ENCODE measurements at regions not wholly inside any gene's neighbourhood (a gene's known extent, or its start where the extent isn't known, plus 50 kb on each side); places are given as distances from the start of the nearest gene placed in this dataset.

DNA sequence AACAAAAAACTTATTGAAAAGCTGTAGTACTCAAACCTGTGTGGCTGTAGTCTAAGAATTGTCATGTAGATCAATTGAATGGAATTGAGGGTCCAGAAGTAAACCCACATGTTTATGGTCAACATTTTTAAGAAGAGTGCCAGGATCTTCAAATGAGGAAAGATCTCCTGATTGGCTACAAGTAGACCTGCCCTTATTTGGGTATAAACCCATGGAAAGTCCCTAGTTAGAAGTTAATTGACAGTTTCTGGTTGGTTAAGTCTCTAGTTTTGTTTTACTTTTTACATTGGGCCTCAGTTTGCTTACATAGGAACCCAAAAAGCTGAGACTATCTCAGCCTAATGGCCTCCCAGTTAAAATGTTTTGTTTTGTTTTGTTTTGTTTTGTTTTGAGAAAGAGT is 91.9 kb upstream of the RESF1 start:
- H3K27me3 ChIP-seq (ENCODE audit: control insufficient read depth, extremely low read depth, insufficient read depth, low read length), result no peaks in the 10 kb centered on the region
- no peak overlapping the region for H2AFZ ChIP-seq (ENCODE audit: control insufficient read depth, low read length)
- H3K79me2 ChIP-seq (ENCODE audit: control insufficient read depth, insufficient read depth, low read length), result no peaks in the 10 kb centered on the region
- no peak for DNase-seq (ENCODE audit: low read depth, low spot score)
- H3K9me1 ChIP-seq (ENCODE audit: control insufficient read depth, extremely low read depth, insufficient read depth, low read length), result no peaks in the 10 kb centered on the region
- no peaks in the 10 kb centered on the region for H3K36me3 ChIP-seq (ENCODE audit: control insufficient read depth in 2 of 2, extremely low read depth in 1 of 2, insufficient read depth in 2 of 2, low read length in 2 of 2)
- H3K4me2 ChIP-seq (ENCODE audit: control insufficient read depth, extremely low read depth, insufficient read depth, low read depth, low read length), result no peak overlapping the region
- H3K9ac ChIP-seq (ENCODE audit: control insufficient read depth, extremely low read depth, insufficient read depth, low read length), result no peak overlapping the region
- H3K9me3 ChIP-seq (ENCODE audit: control insufficient read depth, low read depth, low read length), result no peaks in the 10 kb centered on the region
- no peak overlapping the region for H3K4me3 ChIP-seq (ENCODE audit: control insufficient read depth in 2 of 3, extremely low read depth in 1 of 3, insufficient read depth in 2 of 3, low read depth in 1 of 3, low read length in 3 of 3)
- TF ChIP-seq, protein P1, sequence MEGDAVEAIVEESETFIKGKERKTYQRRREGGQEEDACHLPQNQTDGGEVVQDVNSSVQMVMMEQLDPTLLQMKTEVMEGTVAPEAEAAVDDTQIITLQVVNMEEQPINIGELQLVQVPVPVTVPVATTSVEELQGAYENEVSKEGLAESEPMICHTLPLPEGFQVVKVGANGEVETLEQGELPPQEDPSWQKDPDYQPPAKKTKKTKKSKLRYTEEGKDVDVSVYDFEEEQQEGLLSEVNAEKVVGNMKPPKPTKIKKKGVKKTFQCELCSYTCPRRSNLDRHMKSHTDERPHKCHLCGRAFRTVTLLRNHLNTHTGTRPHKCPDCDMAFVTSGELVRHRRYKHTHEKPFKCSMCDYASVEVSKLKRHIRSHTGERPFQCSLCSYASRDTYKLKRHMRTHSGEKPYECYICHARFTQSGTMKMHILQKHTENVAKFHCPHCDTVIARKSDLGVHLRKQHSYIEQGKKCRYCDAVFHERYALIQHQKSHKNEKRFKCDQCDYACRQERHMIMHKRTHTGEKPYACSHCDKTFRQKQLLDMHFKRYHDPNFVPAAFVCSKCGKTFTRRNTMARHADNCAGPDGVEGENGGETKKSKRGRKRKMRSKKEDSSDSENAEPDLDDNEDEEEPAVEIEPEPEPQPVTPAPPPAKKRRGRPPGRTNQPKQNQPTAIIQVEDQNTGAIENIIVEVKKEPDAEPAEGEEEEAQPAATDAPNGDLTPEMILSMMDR (optimal IDR thresholded peaks at IDR 0.05 in 1 of 3, IDR thresholded peaks at IDR 0.05 in 1 of 3, conservative IDR thresholded peaks at IDR 0.05 in 1 of 3; ENCODE audit: extremely low read depth in 1 of 3, insufficient read depth in 2 of 3, low read length in 3 of 3), result no peak
- no peak for TF ChIP-seq EZH2 (IDR thresholded peaks at IDR 0.05; ENCODE audit: low read length)
- no peak overlapping the region for H3K27ac ChIP-seq (ENCODE audit: control insufficient read depth, insufficient read depth, low read length)
- no peaks in the 10 kb centered on the region for H3K4me1 ChIP-seq (ENCODE audit: control insufficient read depth, extremely low read depth, insufficient read depth, low read length)
- no peak for FAIRE-seq
- dilution Hi-C loops (cut with MboI; ENCODE audit: extremely low pct_ligation_motif_present, low sequenced_read_pairs), result no loop called here
- H4K20me1 ChIP-seq (ENCODE audit: control insufficient read depth, extremely low read depth, insufficient read depth, low read length), result no peaks in the 10 kb centered on the region

DNA sequence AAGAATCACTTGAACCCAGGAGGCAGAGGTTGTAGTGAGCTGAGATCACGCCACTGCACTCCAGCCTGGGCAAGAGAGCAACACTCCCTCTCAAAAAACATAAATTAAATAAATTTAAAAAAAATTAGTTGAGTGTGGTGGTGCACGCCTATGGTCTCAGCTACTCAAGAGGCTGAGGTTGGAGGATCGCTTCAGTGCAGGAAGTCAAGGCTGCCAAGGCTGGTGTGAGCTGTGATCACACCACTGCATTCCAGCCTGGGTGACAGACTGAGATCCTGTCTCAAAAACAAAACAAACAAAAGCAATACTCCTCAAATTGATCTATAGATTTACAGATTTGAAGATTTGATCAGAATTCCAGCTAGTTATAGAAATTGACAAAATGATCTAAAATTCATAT is 92.7 kb upstream of the RESF1 start:
- TF ChIP-seq EZH2 (IDR thresholded peaks at IDR 0.05; ENCODE audit: low read length), result no peak
- TF ChIP-seq, protein P1 (optimal IDR thresholded peaks at IDR 0.05 in 1 of 3, IDR thresholded peaks at IDR 0.05 in 1 of 3, conservative IDR thresholded peaks at IDR 0.05 in 1 of 3; ENCODE audit: extremely low read depth in 1 of 3, insufficient read depth in 2 of 3, low read length in 3 of 3), result no peak
- DNase-seq (ENCODE audit: low read depth, low spot score), result no peak
- H3K27me3 ChIP-seq (ENCODE audit: control insufficient read depth, extremely low read depth, insufficient read depth, low read length), result no peaks in the 10 kb centered on the region
- dilution Hi-C loops (cut with MboI; ENCODE audit: extremely low pct_ligation_motif_present, low sequenced_read_pairs), result no loop called here
- no peaks in the 10 kb centered on the region for H3K9me3 ChIP-seq (ENCODE audit: control insufficient read depth, low read depth, low read length)
- no peak overlapping the region for H3K9ac ChIP-seq (ENCODE audit: control insufficient read depth, extremely low read depth, insufficient read depth, low read length)
- no peaks in the 10 kb centered on the region for H3K9me1 ChIP-seq (ENCODE audit: control insufficient read depth, extremely low read depth, insufficient read depth, low read length)
- H3K4me3 ChIP-seq (ENCODE audit: control insufficient read depth in 2 of 3, extremely low read depth in 1 of 3, insufficient read depth in 2 of 3, low read depth in 1 of 3, low read length in 3 of 3), result no peak overlapping the region
- H3K36me3 ChIP-seq (ENCODE audit: control insufficient read depth in 2 of 2, extremely low read depth in 1 of 2, insufficient read depth in 2 of 2, low read length in 2 of 2), result no peaks in the 10 kb centered on the region
- H3K4me1 ChIP-seq (ENCODE audit: control insufficient read depth, extremely low read depth, insufficient read depth, low read length), result no peaks in the 10 kb centered on the region
- H4K20me1 ChIP-seq (ENCODE audit: control insufficient read depth, extremely low read depth, insufficient read depth, low read length), result no peaks in the 10 kb centered on the region
- H3K79me2 ChIP-seq (ENCODE audit: control insufficient read depth, insufficient read depth, low read length), result no peaks in the 10 kb centered on the region
- FAIRE-seq, result no peak
- H3K4me2 ChIP-seq (ENCODE audit: control insufficient read depth, extremely low read depth, insufficient read depth, low read depth, low read length), result no peak overlapping the region
- no peak overlapping the region for H2AFZ ChIP-seq (ENCODE audit: control insufficient read depth, low read length)
- no peak overlapping the region for H3K27ac ChIP-seq (ENCODE audit: control insufficient read depth, insufficient read depth, low read length)

Data from keratinocyte (primary cell).